Small intestine (tissue), 7 donors: ENCODE measurements at regions not wholly inside any gene's neighbourhood (a gene's known extent, or its start where the extent isn't known, plus 50 kb on each side); places are given as distances from the start of the nearest gene placed in this dataset.

Experiments used
- DNase-seq, 2 donors: peaks; one replicate each; pipeline versions ENCODE4 v3.0.0 to v3.0.0-alpha.2; 2013
- FAIRE-seq: peaks from 2 replicates; lab custom pipeline; 2012; peaks lifted over from hg19 to GRCh38; lab: Jason Lieb, UNC
- H3K27ac ChIP-seq, 3 donors: one replicate each; pipeline ENCODE4 v1.5.1; 2013; ENCODE audit warnings: low read length in 2 of 3, mild to moderate bottlenecking in 2 of 3, control low read depth in 1 of 3, inconsistent platforms in 1 of 3, low read depth in 1 of 3, moderate library complexity in 1 of 3
- H3K27me3 ChIP-seq, 3 donors: one replicate each; pipeline ENCODE4 v1.6.1; 2013; ENCODE audit warnings: low read length in 3 of 3, inconsistent platforms in 1 of 3; ENCODE audit not compliant: control insufficient read depth in 3 of 3, insufficient read depth in 3 of 3
- H3K36me3 ChIP-seq, 3 donors: one replicate each; pipeline ENCODE4 v1.6.1; 2013; ENCODE audit warnings: low read length in 3 of 3, inconsistent platforms in 1 of 3, low read depth in 1 of 3, mild to moderate bottlenecking in 1 of 3, moderate library complexity in 1 of 3; ENCODE audit not compliant: control insufficient read depth in 3 of 3, insufficient read depth in 2 of 3
- H3K4me1 ChIP-seq, 3 donors: one replicate each; pipeline ENCODE4 v1.6.1; 2013; ENCODE audit warnings: low read length in 2 of 3, inconsistent platforms in 1 of 3, low read depth in 1 of 3, mild to moderate bottlenecking in 1 of 3, moderate library complexity in 1 of 3; ENCODE audit not compliant: control insufficient read depth in 3 of 3, insufficient read depth in 2 of 3
- H3K4me3 ChIP-seq, 3 donors: one replicate each; pipeline ENCODE4 v1.5.1; 2013; ENCODE audit warnings: low read length in 3 of 3, control low read depth in 1 of 3, inconsistent platforms in 1 of 3, low read depth in 1 of 3, mild to moderate bottlenecking in 1 of 3, moderate library complexity in 1 of 3
- H3K9me3 ChIP-seq, 2 donors: one replicate each; pipeline ENCODE4 v1.6.1; 2013; ENCODE audit warnings: low read depth in 1 of 2, low read length in 1 of 2; ENCODE audit not compliant: control insufficient read depth in 2 of 2, insufficient read depth in 1 of 2
- WGBS, 3 donors: extraction: QIAGEN DNeasy Blood & Tissue Kit; methylation state at CpG; one replicate each; pipeline ENCODE4 v1.1.7; 2013; 5-methylcytosine and 5-hydroxymethylcytosine counted together
- donor health status: healthy with polysubstance abuse.
- donor health status: control.
- donor health status: control.
- donor health status: Bipolar disorder and iron deficiency.
- donor health status: healthy.

DNA sequence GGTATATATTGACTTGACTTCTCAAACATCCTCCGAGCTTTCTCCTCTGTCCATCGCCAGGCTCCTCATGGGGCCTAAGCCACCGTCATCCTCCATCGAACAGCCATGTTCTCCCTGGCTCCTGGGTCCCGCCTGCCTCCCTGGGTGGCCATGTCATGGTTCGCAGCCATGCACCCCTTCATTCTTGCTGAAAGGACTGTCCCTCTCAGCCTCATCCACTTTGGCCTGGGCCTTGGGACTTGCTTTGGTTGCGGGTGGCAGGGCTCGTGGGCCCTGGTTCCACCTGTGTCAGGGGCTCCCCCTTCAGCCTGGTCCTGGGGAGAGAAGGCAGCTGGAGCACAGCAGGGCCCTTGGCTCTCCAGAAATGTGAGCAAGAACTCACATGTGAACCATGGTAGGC is 183.8 kb downstream of the KATNAL1 start:
- H3K36me3 ChIP-seq: no peaks in the 10 kb centered on the region
- no peak overlapping the region for H3K27ac ChIP-seq
- H3K27me3 ChIP-seq: no peaks in the 10 kb centered on the region
- peaks cover 0 to 5% (median 0%) of the 10 kb centered on the region in 3 donors for H3K4me1 ChIP-seq
- 93 to 95% (median 95%) methylated on average over 8 of the region's 8 CpGs for WGBS, 3 donors
- DNase-seq (no peak), FAIRE-seq (no peak)
- H3K9me3 ChIP-seq: no peaks in the 10 kb centered on the region
- no peak overlapping the region for H3K4me3 ChIP-seq

DNA sequence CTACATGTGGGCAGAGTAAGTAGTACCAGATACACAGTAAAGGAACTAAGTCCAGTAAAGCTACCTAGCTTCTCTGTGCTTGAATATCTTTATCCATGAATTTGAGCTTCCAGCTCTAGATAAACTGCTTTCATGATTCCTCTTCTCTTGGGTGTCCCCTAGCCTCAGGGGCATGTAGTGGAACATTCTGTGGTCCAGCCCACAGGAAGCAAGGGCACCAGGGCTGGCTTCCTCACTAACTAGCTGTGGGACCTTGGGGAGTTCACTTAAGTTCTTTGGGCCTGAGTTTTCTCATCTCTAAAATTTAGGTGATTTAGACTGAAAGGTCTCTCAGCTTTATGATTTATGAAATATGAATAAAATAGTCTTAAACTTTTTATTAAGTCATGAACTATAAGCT is 185.7 kb downstream of the KATNAL1 start:
- H3K36me3 ChIP-seq: no peaks in the 10 kb centered on the region
- no peak for DNase-seq
- no peak overlapping the region for H3K27ac ChIP-seq
- no peak overlapping the region for H3K4me3 ChIP-seq
- peaks cover 0 to 5% (median 0%) of the 10 kb centered on the region in 3 donors for H3K4me1 ChIP-seq
- no peak for FAIRE-seq
- H3K9me3 ChIP-seq: no peaks in the 10 kb centered on the region
- H3K27me3 ChIP-seq: no peaks in the 10 kb centered on the region

DNA sequence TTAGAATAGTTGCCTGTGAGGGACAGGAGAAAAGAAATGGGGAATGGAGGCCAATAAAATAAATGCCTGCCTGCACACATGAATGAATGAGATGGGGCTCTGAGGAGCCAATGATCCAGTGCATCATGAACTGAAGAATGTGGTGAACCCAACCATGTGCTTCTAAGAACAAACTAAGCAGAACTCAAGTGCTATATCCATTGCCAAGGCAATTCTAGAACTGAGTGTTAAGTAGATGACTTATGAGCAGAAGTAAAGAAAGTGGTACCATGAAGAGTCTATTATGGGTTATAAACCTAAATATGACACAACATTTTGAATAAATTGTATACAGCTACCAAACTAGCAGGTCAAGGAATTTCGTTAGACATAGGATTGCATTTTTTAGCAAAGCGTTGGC is 186.1 kb downstream of the KATNAL1 start:
- no peaks in the 10 kb centered on the region for H3K36me3 ChIP-seq
- H3K9me3 ChIP-seq: no peaks in the 10 kb centered on the region
- H3K4me1 ChIP-seq: peaks cover 0 to 5% (median 0%) of the 10 kb centered on the region in 3 donors
- no peak for DNase-seq
- H3K27me3 ChIP-seq: no peaks in the 10 kb centered on the region
- no peak overlapping the region for H3K27ac ChIP-seq
- no peak overlapping the region for H3K4me3 ChIP-seq
- 68 to 85% (median 84%) methylated on average over 2 of the region's 2 CpGs for whole genome bisulfite sequencing, 3 donors
- FAIRE-seq: no peak

DNA sequence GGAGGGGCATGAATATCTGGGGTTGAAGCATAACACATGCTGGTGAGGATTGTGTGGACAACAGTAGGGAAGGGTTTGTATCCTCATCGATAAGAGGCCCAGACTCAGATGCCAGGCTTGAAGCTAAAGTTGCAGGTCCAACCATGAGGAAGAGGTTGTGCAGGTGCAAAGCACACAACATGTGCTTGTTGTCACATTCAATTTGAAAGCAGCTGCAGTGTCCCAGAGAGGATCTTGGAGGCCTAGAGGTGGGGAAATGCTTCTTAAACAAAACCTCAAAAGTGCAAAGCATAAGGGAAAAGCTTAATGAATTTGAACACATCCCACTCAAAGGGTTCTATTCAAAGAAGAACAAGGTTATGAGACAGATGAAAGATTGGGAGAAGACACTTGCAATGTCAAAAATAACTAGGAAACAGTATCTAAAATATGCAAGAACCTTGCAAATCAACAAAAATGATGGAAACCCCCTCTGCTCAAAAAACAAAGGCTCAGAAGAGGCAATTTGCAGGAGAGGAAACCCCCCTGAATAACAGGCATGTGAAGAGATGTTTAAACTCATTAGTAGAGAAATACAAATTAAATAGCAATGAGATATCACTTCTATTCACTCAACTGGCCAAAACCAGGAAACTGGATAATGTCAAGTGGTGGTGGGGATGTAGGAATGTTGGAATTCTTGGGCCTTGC is 187.1 kb downstream of the KATNAL1 start:
- FAIRE-seq (no peak), DNase-seq (no peak)
- H3K4me3 ChIP-seq: no peak overlapping the region
- no peaks in the 10 kb centered on the region for H3K36me3 ChIP-seq
- 54 to 71% (median 60%) methylated on average over 1 of the region's 1 CpG for WGBS, 3 donors
- peaks cover 0 to 5% (median 0%) of the 10 kb centered on the region in 3 donors for H3K4me1 ChIP-seq
- H3K9me3 ChIP-seq: no peaks in the 10 kb centered on the region
- H3K27ac ChIP-seq: no peak overlapping the region
- H3K27me3 ChIP-seq: no peaks in the 10 kb centered on the region

DNA sequence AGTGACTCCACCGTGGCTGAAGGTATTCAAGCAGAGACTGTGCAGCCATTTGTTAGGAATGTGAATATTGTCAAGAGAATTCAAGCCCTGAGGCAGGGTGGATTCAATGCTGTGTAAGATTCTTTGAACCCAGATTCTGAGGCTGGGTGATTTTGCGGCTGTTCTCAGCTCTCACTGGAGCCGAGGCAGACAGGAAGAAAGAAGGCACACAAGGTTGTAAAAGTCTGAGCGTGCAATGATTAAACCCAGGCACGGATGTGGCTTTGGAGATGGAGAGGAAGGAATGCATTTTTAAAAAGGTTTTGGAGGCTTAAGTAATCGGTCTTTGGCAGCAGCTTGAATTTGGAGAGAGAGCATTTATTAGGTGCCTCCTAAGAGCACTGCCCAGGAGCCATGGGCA is 187.9 kb downstream of the KATNAL1 start:
- FAIRE-seq (no peak), DNase-seq (peak; percentile 39 to 44)
- WGBS, 3 donors: 4 to 16% (median 15%) methylated on average over 6 of the region's 6 CpGs
- H3K36me3 ChIP-seq: no peaks in the 10 kb centered on the region
- no peaks in the 10 kb centered on the region for H3K27me3 ChIP-seq
- H3K4me3 ChIP-seq: no peak overlapping the region
- no peak overlapping the region for H3K27ac ChIP-seq
- H3K9me3 ChIP-seq: no peaks in the 10 kb centered on the region
- H3K4me1 ChIP-seq: peaks cover 0 to 8% (median 0%) of the 10 kb centered on the region in 3 donors

DNA sequence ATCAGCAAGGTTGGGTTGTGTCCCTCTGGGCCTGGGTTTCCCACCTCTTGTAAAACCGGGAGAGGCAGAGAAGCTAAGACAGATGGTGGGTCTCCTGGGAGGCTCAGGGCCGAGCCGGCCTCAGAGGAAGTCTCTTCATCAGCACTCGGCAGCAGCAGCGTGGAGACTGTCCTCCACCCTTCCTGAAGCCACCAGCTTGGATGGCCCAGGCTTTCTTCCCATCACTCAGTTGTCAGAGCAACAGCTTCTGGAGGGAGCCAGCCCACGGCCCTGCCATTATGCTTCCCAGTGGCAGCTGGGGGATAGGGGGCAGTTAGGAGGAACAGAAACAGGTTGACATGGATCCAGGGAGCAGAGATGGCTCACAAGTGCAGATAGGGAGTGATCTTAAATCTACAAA is 191.0 kb downstream of the KATNAL1 start:
- H3K36me3 ChIP-seq: no peaks in the 10 kb centered on the region
- H3K4me3 ChIP-seq: no peak overlapping the region
- no peaks in the 10 kb centered on the region for H3K27me3 ChIP-seq
- H3K4me1 ChIP-seq: peaks cover 0 to 24% (median 0%) of the 10 kb centered on the region in 3 donors
- H3K9me3 ChIP-seq: no peaks in the 10 kb centered on the region
- no peak overlapping the region for H3K27ac ChIP-seq
- FAIRE-seq (no peak), DNase-seq (no peak)
- 76 to 97% (median 96%) methylated on average over 6 of the region's 6 CpGs for WGBS, 3 donors

DNA sequence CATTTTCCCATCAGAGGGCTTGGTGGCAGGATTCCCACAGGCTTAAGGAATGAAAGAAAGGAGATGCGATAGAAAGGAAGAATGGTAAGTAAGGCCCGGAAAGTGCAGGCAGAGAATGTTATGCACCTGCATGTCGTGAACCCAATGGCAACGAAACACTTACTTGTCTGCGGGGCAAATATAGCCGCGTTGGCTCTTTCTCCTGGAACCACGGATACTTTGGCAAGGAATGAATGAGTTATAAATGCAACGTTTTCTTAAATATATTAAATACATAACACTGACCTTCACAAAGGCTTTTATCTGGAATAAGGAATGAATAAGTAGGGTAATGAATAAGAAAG is 192.1 kb downstream of the KATNAL1 start:
- Histone ChIP-seq H3K4me3 (peak overlapping the region in 2 of 3 donors; percentile 31 to 67), H3K27ac (peak overlapping the region in 1 of 3 donors; percentile 40), H3K4me1 (peaks cover 0 to 24% (median 0%) of the 10 kb centered on the region in 3 donors), H3K36me3 (no peaks in the 10 kb centered on the region), H3K9me3 (no peaks in the 10 kb centered on the region), H3K27me3 (no peaks in the 10 kb centered on the region)
- FAIRE-seq (no peak), DNase-seq (no peak)
- 2 to 23% (median 16%) methylated on average over 9 of the region's 9 CpGs for WGBS, 3 donors

DNA sequence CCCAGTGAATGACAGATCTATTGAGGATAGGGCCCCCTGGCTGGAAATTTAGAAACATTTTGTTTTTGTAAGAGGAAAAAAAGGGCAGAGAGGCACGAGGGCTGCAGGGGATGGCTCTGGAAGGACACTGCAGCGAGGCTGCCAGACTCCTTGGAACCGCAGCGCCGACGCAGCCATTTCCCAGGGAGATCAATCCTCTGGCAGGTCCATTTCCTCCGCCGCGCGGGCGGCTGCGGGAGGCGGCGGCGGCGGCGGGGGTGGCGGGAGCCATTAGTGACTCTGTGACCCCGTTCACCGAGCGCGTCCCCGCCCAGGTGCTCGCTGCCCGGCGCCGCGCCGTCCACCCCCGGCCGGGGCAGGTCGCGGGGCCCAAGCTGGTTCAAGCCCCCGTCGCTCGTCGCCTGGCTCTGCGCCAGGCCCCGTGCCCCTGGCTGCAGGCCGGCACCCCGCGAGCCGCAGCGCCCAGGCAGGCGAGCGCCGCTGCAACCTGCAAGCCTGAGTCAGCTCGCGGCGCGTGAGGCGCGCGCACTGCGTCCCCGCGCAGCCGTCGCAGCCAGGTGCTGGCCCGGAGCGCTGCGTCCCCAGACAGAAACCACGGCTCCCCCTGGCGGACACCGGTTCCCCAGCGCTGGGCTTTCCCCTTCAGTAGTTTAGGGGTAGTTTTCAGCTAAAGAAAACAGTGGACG is 192.6 kb downstream of the KATNAL1 start:
- Histone ChIP-seq H3K27me3 (no peaks in the 10 kb centered on the region), H3K36me3 (no peaks in the 10 kb centered on the region), H3K4me1 (peaks cover 0 to 26% (median 0%) of the 10 kb centered on the region in 3 donors), H3K27ac (peak overlapping the region; percentile 66 to 97 (median 87)), H3K9me3 (no peaks in the 10 kb centered on the region), H3K4me3 (peak overlapping the region; percentile 31 to 67 (median 53))
- 0 to 1% (median 0%) methylated on average over 51 to 67 of the region's 67 CpGs for WGBS, 3 donors
- DNase-seq: peak; percentile 88 to 96
- FAIRE-seq: no peak
